A204.1 (cell line): ENCODE measurements at regions not wholly inside any gene's neighbourhood (a gene's known extent, or its start where the extent isn't known, plus 50 kb on each side); places are given as distances from the start of the nearest gene placed in this dataset.

ENCODE experiments used
- FAIRE-seq: peaks from 2 replicates; lab custom pipeline; 2012; peaks lifted over from hg19 to GRCh38; lab: Jason Lieb, UNC

DNA sequence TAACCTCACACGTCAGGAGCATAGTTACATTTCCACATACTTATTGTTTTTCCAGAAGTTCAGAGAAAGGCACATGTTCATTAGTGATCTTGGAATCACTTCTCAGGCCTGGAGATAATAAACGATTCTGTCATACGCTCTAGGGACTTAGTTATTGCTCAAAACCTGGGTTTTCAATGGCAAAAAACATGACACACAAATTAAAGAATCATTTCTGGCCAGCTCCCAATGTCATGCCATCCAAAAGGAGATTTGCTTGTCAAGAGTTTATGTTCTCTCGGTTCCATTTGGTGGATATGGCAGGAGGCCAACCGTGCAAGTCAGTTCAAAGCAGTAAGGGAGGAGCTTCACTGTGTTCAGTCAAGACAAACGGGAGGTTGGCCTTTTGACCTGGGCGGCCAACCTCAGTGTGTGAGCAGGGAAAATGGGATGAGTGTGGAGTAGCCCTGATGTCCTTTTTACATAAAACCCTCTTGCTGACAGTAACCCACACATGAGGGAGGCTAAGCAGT lies 123.4 kb downstream of the NXNL2 start:
- FAIRE-seq = no peak

DNA sequence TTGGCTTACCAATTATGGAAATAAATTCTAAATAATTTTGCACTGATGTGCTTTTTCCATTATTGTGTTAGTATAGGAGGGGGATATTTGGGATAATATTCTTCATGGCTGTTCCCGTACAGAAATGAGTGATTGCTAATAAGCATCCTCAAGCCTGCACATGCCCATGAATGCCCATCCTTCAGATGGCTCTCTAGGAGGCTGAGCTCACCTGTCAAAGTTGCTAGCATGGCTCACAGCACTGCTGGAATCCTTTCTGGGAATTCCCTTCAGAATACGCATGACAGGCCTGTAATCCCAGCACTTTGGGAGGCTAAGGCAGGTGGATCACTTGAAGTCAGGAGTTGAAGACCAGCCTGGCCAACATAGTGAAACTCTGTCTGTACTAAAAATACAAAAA lies 124.1 kb downstream of the NXNL2 start:
- no peak for FAIRE-seq

- peak; percentile 23 for FAIRE-seq
Measured at GRCh38 chr9:88660611-88661010, 125.6 kb downstream of the NXNL2 start.

- FAIRE-seq = no peak
Measured at GRCh38 chr9:88661759-88662158, 126.8 kb downstream of the NXNL2 start.

GRCh38 chr9:88663771-88664419 lies 128.9 kb downstream of the NXNL2 start:
- no peak for FAIRE-seq

DNA sequence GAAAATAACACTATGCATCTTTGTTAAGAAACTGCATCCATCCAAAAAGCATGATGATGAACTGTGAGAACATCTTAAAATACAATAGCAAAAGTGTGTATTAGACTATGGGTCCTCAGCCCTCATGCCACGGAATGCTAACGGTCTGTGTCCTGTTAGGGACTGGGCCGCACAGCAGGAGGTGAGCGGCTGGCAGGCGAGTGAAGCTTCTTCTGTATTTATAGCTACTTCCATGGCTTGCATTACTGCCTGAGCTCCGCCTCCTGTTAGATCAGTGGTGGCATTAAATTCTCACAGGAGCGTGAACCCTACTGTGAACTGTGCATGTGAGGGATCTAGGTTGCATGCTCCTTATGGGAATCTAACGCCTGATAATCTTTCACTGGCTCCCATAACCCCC lies 129.8 kb downstream of the NXNL2 start:
- no peak for FAIRE-seq

GRCh38 chr9:88672874-88673689 lies 138.1 kb downstream of the NXNL2 start:
- FAIRE-seq = no peak

GRCh38 chr9:88673886-88674285 lies 138.9 kb downstream of the NXNL2 start:
- no peak for FAIRE-seq

GRCh38 chr9:88676644-88677043 lies 141.7 kb downstream of the NXNL2 start:
- FAIRE-seq = no peak

- FAIRE-seq = no peak
Measured at GRCh38 chr9:88678008-88678407, 143.0 kb downstream of the NXNL2 start.

DNA sequence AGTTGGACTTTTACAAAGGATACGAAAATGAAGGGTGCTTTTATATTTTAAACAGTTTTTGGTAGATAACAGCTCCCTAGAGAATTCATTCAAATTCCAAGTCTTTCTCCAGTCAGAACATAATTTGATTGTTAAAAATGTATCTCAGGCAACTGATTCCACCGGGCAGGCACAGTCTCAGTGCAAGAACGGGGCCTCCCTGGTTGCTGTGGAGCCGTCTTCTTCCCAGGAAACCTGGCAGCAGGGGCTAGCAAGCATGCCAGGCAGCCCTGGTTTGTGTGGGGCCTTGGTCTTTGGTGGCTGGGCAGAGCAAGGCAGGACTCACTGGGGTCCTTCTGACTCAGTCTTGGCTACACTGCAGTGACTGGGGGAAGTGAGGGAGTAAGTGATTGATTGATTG lies 143.5 kb downstream of the NXNL2 start:
- FAIRE-seq = no peak

DNA sequence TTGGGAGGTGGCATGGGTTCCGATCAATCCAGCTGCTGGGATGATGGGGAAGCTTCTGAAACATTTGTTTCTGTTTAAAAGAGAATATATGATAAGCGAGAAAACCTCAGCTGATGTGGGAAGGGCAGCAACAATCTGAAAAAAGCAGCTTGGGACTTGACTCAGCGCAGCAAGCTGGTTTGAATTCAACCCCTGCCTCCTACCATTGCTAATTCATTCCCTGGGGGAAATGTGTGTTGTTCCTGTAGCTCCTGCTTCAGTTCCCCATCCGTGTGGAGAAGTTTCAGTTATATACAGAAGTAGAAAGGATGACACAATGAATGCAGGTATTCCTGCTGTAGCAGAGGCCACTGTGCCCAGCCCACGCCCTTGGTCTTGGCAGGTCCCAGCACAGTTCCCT lies 145.1 kb downstream of the NXNL2 start:
- no peak for FAIRE-seq

DNA sequence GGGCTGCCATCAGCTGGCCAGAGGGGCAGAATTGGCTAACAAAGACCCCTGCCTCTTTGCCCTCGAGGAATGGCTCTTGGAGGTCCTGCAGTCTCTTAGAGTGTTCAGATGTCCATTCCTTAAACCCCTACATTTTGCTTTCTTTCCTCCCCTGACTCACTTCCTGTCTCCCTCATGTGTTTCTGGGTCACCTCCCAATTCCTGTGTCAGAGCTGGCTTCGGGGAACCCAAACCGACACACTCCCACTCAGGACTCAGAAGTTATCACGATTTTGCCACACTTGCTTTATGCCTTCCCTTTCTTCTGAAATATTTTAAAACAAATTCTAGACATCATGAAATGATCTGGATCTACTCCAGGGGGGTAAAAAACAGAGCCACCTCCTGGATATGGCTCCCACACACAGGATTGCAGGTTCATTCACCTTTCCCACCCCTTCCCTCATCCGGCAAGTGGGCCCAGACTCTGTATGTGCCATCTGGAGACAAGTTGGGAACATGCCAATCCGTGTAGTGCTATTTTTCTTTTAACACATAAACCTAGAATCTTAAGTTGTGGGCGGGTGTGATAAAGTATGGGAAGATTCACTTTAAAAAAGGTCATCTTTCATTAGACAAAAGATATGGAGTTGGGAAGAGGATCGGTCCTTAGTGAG lies 145.7 kb downstream of the NXNL2 start:
- FAIRE-seq = no peak

GRCh38 chr9:88681434-88681833 lies 146.5 kb downstream of the NXNL2 start:
- no peak for FAIRE-seq

DNA sequence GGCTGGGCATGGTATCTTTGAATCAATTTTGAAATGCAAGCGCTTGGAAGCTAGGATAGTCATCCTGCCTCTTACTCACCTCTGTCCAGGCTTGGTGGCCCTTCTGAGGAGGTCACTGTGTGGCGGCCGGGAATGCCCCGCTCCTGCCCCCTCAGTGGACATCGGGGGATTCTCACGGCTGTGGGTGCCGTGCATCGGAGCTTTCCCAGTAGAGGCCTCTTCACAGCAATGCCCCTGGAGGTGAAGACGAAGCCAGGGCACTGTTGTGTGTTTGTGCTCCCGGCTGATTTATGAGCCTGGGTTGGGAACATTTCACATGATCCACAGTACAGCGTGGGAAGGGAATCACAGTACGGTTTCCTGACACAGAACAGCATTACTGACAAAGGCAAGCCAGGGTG lies 147.5 kb downstream of the NXNL2 start:
- FAIRE-seq = no peak

- FAIRE-seq = no peak
Measured at GRCh38 chr9:88684046-88684445, 149.1 kb downstream of the NXNL2 start.

DNA sequence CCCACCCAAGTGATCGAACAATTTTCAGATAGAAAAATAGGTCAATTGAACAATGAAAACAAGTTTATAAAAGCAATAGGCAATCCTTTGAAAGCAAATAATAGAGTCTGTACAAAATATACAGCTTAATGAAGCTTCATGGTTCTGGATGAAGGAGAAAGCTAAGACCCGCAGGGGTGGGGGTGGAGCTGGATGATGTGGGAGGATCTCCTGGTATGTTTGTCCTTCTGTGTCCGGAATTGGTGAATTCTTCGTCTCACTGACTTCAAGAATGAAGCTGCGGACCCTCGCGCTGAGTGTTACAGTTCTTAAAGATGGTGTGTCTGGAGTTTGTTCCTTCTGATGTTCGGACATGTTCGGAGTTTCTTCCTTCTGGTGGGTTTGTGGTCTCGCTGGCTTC lies 149.9 kb downstream of the NXNL2 start:
- FAIRE-seq = no peak

GRCh38 chr9:88685966-88686365 lies 151.0 kb downstream of the NXNL2 start:
- FAIRE-seq = no peak

- no peak for FAIRE-seq
Measured at GRCh38 chr9:88689509-88690298, 154.7 kb downstream of the NXNL2 start.

GRCh38 chr9:88690628-88691027 lies 155.7 kb downstream of the NXNL2 start:
- FAIRE-seq = no peak

DNA sequence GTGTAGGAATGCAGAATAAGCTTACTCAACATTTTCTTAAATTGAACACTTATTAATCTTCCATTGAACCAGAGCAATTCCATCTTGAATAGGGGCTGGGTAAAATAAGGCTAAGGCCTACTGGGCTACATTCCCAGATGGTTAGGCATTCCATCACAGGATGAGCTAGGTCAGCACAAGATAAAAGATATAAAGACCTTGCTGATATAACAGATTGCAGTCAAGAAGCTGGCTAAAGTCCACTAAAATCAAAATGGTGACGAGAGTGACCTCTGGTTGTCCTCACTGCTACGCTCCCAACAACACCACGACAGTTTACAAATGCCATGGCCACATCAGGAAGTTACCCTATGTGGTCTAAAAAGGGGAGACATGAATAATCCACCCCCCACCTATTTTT lies 156.1 kb downstream of the NXNL2 start:
- FAIRE-seq = no peak

GRCh38 chr9:88691811-88692210 lies 156.8 kb downstream of the NXNL2 start:
- FAIRE-seq = no peak
